ENCODE measurements at regions not wholly inside any gene's neighbourhood (a gene's known extent, or its start where the extent isn't known, plus 50 kb on each side); places are given as distances from the start of the nearest gene placed in this dataset.
"Not testable (repeated sequence)": the region's sequence is repeated elsewhere in the genome, so short reads cannot be mapped to it uniquely, and the experiment has no call there.

GRCh38 chr20:29497261-29497671, 1760.2 kb upstream of the DEFB115 start:
- H3K4me3 ChIP-seq, result no peak overlapping the region
- TF ChIP-seq CTCF (IDR thresholded peaks at IDR 0.05) (no peak), POLR2A (IDR thresholded peaks at IDR 0.05) (no peak)
- intact Hi-C loops (cut with DNase I; ENCODE audit: low total_unique reads), result no loop called here
- H3K4me1 ChIP-seq, result no peaks in the 10 kb centered on the region
- H3K36me3 ChIP-seq, result no peaks in the 10 kb centered on the region
- H3K27ac ChIP-seq, result no peak overlapping the region
- H3K9me3 ChIP-seq, result no peaks in the 10 kb centered on the region
- DNase-seq, result no peak
- no peaks in the 10 kb centered on the region for H3K27me3 ChIP-seq

GRCh38 chr20:29497684-29498083, 1759.8 kb upstream of the DEFB115 start:
- intact Hi-C loops (cut with DNase I; ENCODE audit: low total_unique reads); H3K27me3 ChIP-seq; H3K9me3 ChIP-seq; H3K36me3 ChIP-seq; H3K4me3 ChIP-seq; H3K27ac ChIP-seq; H3K4me1 ChIP-seq: not testable (repeated sequence)
- peak in 1 of 2 donors; percentile 23 for DNase-seq

GRCh38 chr20:29500738-29501137, 1756.7 kb upstream of the DEFB115 start:
- H3K27ac ChIP-seq; H3K9me3 ChIP-seq; H3K4me1 ChIP-seq; H3K36me3 ChIP-seq; H3K4me3 ChIP-seq; intact Hi-C loops (cut with DNase I; ENCODE audit: low total_unique reads); H3K27me3 ChIP-seq; DNase-seq: not testable (repeated sequence)

GRCh38 chr20:29514634-29515033, 1742.8 kb upstream of the DEFB115 start:
- H3K9me3 ChIP-seq; H3K27ac ChIP-seq; DNase-seq; H3K27me3 ChIP-seq; H3K4me3 ChIP-seq; H3K4me1 ChIP-seq; H3K36me3 ChIP-seq; intact Hi-C loops (cut with DNase I; ENCODE audit: low total_unique reads): not testable (repeated sequence)

GRCh38 chr20:29516847-29517246, 1740.6 kb upstream of the DEFB115 start:
- H3K27ac ChIP-seq; H3K9me3 ChIP-seq; H3K27me3 ChIP-seq; H3K36me3 ChIP-seq; H3K4me3 ChIP-seq; DNase-seq; H3K4me1 ChIP-seq; intact Hi-C loops (cut with DNase I; ENCODE audit: low total_unique reads): not testable (repeated sequence)

GRCh38 chr20:29519610-29520241, 1737.7 kb upstream of the DEFB115 start:
- intact Hi-C loops (cut with DNase I; ENCODE audit: low total_unique reads); H3K4me3 ChIP-seq; H3K27me3 ChIP-seq; H3K4me1 ChIP-seq; H3K9me3 ChIP-seq; DNase-seq; H3K36me3 ChIP-seq; H3K27ac ChIP-seq: not testable (repeated sequence)

- H3K36me3 ChIP-seq; intact Hi-C loops (cut with DNase I; ENCODE audit: low total_unique reads); DNase-seq: not testable (repeated sequence)
These were observed 1723.8 kb upstream of the DEFB115 start for GRCh38 chr20:29533566-29534177.

GRCh38 chr20:29566901-29567635, 1690.4 kb upstream of the DEFB115 start:
- H3K9me3 ChIP-seq; DNase-seq; H3K4me3 ChIP-seq; intact Hi-C loops (cut with DNase I; ENCODE audit: low total_unique reads); H3K27ac ChIP-seq; H3K27me3 ChIP-seq; H3K36me3 ChIP-seq; H3K4me1 ChIP-seq: not testable (repeated sequence)

More at GRCh38 chr20:29533566-29534177, 1723.8 kb upstream of the DEFB115 start:
- H3K27ac ChIP-seq, H3K4me3 ChIP-seq, H3K4me1 ChIP-seq, H3K27me3 ChIP-seq, H3K9me3 ChIP-seq: not testable (repeated sequence)

GRCh38 chr20:29567671-29568070, 1689.8 kb upstream of the DEFB115 start:
- H3K27ac ChIP-seq; H3K27me3 ChIP-seq; H3K36me3 ChIP-seq; DNase-seq; H3K9me3 ChIP-seq; H3K4me3 ChIP-seq; intact Hi-C loops (cut with DNase I; ENCODE audit: low total_unique reads); H3K4me1 ChIP-seq: not testable (repeated sequence)

GRCh38 chr20:29570126-29570525, 1687.3 kb upstream of the DEFB115 start:
- H3K27ac ChIP-seq; H3K9me3 ChIP-seq; H3K4me1 ChIP-seq; DNase-seq; H3K36me3 ChIP-seq; H3K4me3 ChIP-seq; intact Hi-C loops (cut with DNase I; ENCODE audit: low total_unique reads); H3K27me3 ChIP-seq: not testable (repeated sequence)

- H3K4me3 ChIP-seq; H3K9me3 ChIP-seq; H3K36me3 ChIP-seq; DNase-seq; intact Hi-C loops (cut with DNase I; ENCODE audit: low total_unique reads); H3K4me1 ChIP-seq; H3K27ac ChIP-seq; H3K27me3 ChIP-seq: not testable (repeated sequence)
These were observed 1667.9 kb upstream of the DEFB115 start for GRCh38 chr20:29589530-29589929.

GRCh38 chr20:29604163-29604562, 1653.3 kb upstream of the DEFB115 start:
- intact Hi-C loops (cut with DNase I; ENCODE audit: low total_unique reads); DNase-seq: not testable (repeated sequence)

More at GRCh38 chr20:29604163-29604562, 1653.3 kb upstream of the DEFB115 start:
- H3K9me3 ChIP-seq, H3K27me3 ChIP-seq, H3K27ac ChIP-seq, H3K36me3 ChIP-seq, H3K4me3 ChIP-seq, H3K4me1 ChIP-seq: not testable (repeated sequence)

All from uterus (tissue), 3 donors.